Spinal cord (tissue), 9 donors: ENCODE measurements at regions not wholly inside any gene's neighbourhood (a gene's known extent, or its start where the extent isn't known, plus 50 kb on each side); places are given as distances from the start of the nearest gene placed in this dataset.
"Not testable (repeated sequence)": the region's sequence is repeated elsewhere in the genome, so short reads cannot be mapped to it uniquely, and the experiment has no call there.

Source experiments
- DNase-seq, 6 donors: peaks; one replicate each; pipeline versions ENCODE4 v3.0.0 to v3.0.0-alpha.2; 2013 to 2015; ENCODE audit warnings: low spot score in 6 of 6, low read depth in 4 of 6
- H3K27ac ChIP-seq: one replicate; pipeline ENCODE4 v1.5.1; 2013; ENCODE audit warnings: low read depth, low read length, control low read depth
- H3K27me3 ChIP-seq: one replicate; pipeline ENCODE4 v1.6.1; 2013; ENCODE audit warnings: low read length; ENCODE audit not compliant: control insufficient read depth, insufficient read depth
- H3K36me3 ChIP-seq: one replicate; pipeline ENCODE4 v1.6.1; 2013; ENCODE audit warnings: low read length; ENCODE audit not compliant: control insufficient read depth, insufficient read depth
- H3K4me1 ChIP-seq: one replicate; pipeline ENCODE4 v1.6.1; 2013; ENCODE audit warnings: low read length; ENCODE audit not compliant: control insufficient read depth, insufficient read depth
- H3K4me3 ChIP-seq: one replicate; pipeline ENCODE4 v1.5.1; 2013; ENCODE audit warnings: low read depth, low read length, control low read depth
- H3K9me3 ChIP-seq: one replicate; pipeline ENCODE4 v1.6.1; 2013; ENCODE audit warnings: low read length; ENCODE audit not compliant: control insufficient read depth, insufficient read depth
- WGBS: methylation state at CpG from one replicate; pipeline ENCODE4 v1.1.5; 2013; ENCODE audit warnings: missing lambda C conversion rate; ENCODE audit not compliant: insufficient coverage; 5-methylcytosine and 5-hydroxymethylcytosine counted together
- donor health status: healthy.

GRCh38 chr7:94179466-94179865 is 175.3 kb upstream of the BET1 start:
- H3K36me3 ChIP-seq = no peaks in the 10 kb centered on the region
- H3K27ac ChIP-seq = no peak overlapping the region
- no peak overlapping the region for H3K4me3 ChIP-seq
- WGBS = 86% methylated on average over 1 of the region's 1 CpG
- no peaks in the 10 kb centered on the region for H3K27me3 ChIP-seq
- no peaks in the 10 kb centered on the region for H3K9me3 ChIP-seq
- no peaks in the 10 kb centered on the region for H3K4me1 ChIP-seq
- no peak for DNase-seq

GRCh38 chr7:94182066-94182465 is 177.9 kb upstream of the BET1 start:
- Histone ChIP-seq H3K27ac (no peak overlapping the region), H3K27me3 (no peaks in the 10 kb centered on the region), H3K4me1 (no peaks in the 10 kb centered on the region), H3K9me3 (no peaks in the 10 kb centered on the region), H3K36me3 (no peaks in the 10 kb centered on the region), H3K4me3 (no peak overlapping the region)
- no peak for DNase-seq
- 90% methylated on average over 1 of the region's 1 CpG for WGBS

- Histone ChIP-seq H3K36me3 (no peaks in the 10 kb centered on the region), H3K27me3 (no peaks in the 10 kb centered on the region), H3K4me3 (no peak overlapping the region), H3K4me1 (no peaks in the 10 kb centered on the region), H3K9me3 (no peaks in the 10 kb centered on the region), H3K27ac (peak overlapping the region; percentile 75)
- DNase-seq = no peak
- WGBS = no CpG with 5 or more reads among the region's 3 CpGs
Measured at GRCh38 chr7:94182721-94183120, 178.6 kb upstream of the BET1 start.

GRCh38 chr7:94183289-94183749 is 179.2 kb upstream of the BET1 start:
- Histone ChIP-seq H3K9me3 (no peaks in the 10 kb centered on the region), H3K27ac (peak overlapping the region; percentile 75), H3K36me3 (no peaks in the 10 kb centered on the region), H3K4me1 (no peaks in the 10 kb centered on the region), H3K4me3 (no peak overlapping the region), H3K27me3 (no peaks in the 10 kb centered on the region)
- no CpG with 5 or more reads among the region's 2 CpGs for WGBS
- DNase-seq = peak in 1 of 6 donors; percentile 53

- Histone ChIP-seq H3K27me3 (no peaks in the 10 kb centered on the region), H3K9me3 (no peaks in the 10 kb centered on the region), H3K36me3 (no peaks in the 10 kb centered on the region), H3K27ac (peak overlapping the region; percentile 75), H3K4me1 (no peaks in the 10 kb centered on the region), H3K4me3 (no peak overlapping the region)
- WGBS = 100% methylated on average over 1 of the region's 3 CpGs
- DNase-seq = no peak
Measured at GRCh38 chr7:94183891-94184290, 179.7 kb upstream of the BET1 start.

GRCh38 chr7:94188350-94188749 is 184.2 kb upstream of the BET1 start:
- Histone ChIP-seq H3K4me1 (no peaks in the 10 kb centered on the region), H3K36me3 (no peaks in the 10 kb centered on the region), H3K4me3 (no peak overlapping the region), H3K27me3 (no peaks in the 10 kb centered on the region), H3K9me3 (no peaks in the 10 kb centered on the region), H3K27ac (no peak overlapping the region)
- no peak for DNase-seq
- no CpG with 5 or more reads among the region's 2 CpGs for WGBS

- peak in 2 of 6 donors; percentile 27 to 28 for DNase-seq
- H3K4me3 ChIP-seq = no peak overlapping the region
- no peaks in the 10 kb centered on the region for H3K4me1 ChIP-seq
- no peak overlapping the region for H3K27ac ChIP-seq
- 0% methylated on average over 1 of the region's 1 CpG for WGBS
- no peaks in the 10 kb centered on the region for H3K27me3 ChIP-seq
- no peaks in the 10 kb centered on the region for H3K36me3 ChIP-seq
- H3K9me3 ChIP-seq = no peaks in the 10 kb centered on the region
Measured at GRCh38 chr7:94190599-94191061, 186.5 kb upstream of the BET1 start.

- not testable (repeated sequence) for H3K4me1 ChIP-seq, H3K27me3 ChIP-seq, H3K27ac ChIP-seq, H3K4me3 ChIP-seq, DNase-seq, H3K9me3 ChIP-seq, H3K36me3 ChIP-seq
- no CpG with 5 or more reads among the region's 3 CpGs for WGBS
Measured at GRCh38 chr7:94194426-94194825, 190.3 kb upstream of the BET1 start.

- no peak overlapping the region for H3K4me3 ChIP-seq
- no peaks in the 10 kb centered on the region for H3K4me1 ChIP-seq
- no CpG with 5 or more reads among the region's 2 CpGs for WGBS
- DNase-seq = no peak
- H3K36me3 ChIP-seq = no peaks in the 10 kb centered on the region
- no peaks in the 10 kb centered on the region for H3K27me3 ChIP-seq
- H3K9me3 ChIP-seq = no peaks in the 10 kb centered on the region
- H3K27ac ChIP-seq = no peak overlapping the region
Measured at GRCh38 chr7:94195201-94195600, 191.0 kb upstream of the BET1 start.

- WGBS = no CpG with 5 or more reads among the region's 1 CpG
- no peak for DNase-seq
- no peaks in the 10 kb centered on the region for H3K36me3 ChIP-seq
- no peak overlapping the region for H3K27ac ChIP-seq
- H3K27me3 ChIP-seq = no peaks in the 10 kb centered on the region
- H3K4me3 ChIP-seq = no peak overlapping the region
- H3K4me1 ChIP-seq = no peaks in the 10 kb centered on the region
- H3K9me3 ChIP-seq = no peaks in the 10 kb centered on the region
Measured at GRCh38 chr7:94195813-94196212, 191.7 kb upstream of the BET1 start.
